SK-N-SH treated with all-trans-retinoic acid at 6 μM for 48 hours (cell line): ENCODE measurements at regions not wholly inside any gene's neighbourhood (a gene's known extent, or its start where the extent isn't known, plus 50 kb on each side); places are given as distances from the start of the nearest gene placed in this dataset.

Experiments used
- ARNTL ChIP-seq: fragments of 450-650 bp; formaldehyde crosslinking; IDR thresholded peaks from 2 replicates; pipeline ENCODE4 v1.5.0; 2020; ENCODE audit warnings: low read depth, mild to moderate bottlenecking, moderate library complexity, borderline replicate concordance
- BACH2 ChIP-seq: fragments of 250-450 bp; sonication (Bioruptor Pico); IDR thresholded peaks from 2 replicates; pipeline ENCODE4 v1.9.0; 2021; ENCODE audit warnings: mild to moderate bottlenecking, borderline replicate concordance
- CREB5 ChIP-seq: fragments of 250-450 bp; sonication (Bioruptor Pico); IDR thresholded peaks from 2 replicates; pipeline ENCODE4 v1.5.1; 2020; ENCODE audit warnings: low read depth, mild to moderate bottlenecking, moderate library complexity
- CSDC2 ChIP-seq: fragments of 250-450 bp; sonication (Bioruptor Pico); IDR thresholded peaks from 2 replicates; pipeline ENCODE4 v1.5.0; 2020; ENCODE audit warnings: mild to moderate bottlenecking, moderate library complexity
- CSRNP3 ChIP-seq: fragments of 250-450 bp; sonication (Bioruptor Pico); IDR thresholded peaks from 2 replicates; pipeline ENCODE4 v1.5.1; 2021; ENCODE audit warnings: mild to moderate bottlenecking, moderate library complexity
- ESRRG ChIP-seq: fragments of 250-450 bp; sonication (Bioruptor Pico); IDR thresholded peaks from 2 replicates; pipeline ENCODE4 v1.6.1; 2021; ENCODE audit warnings: mild to moderate bottlenecking
- OSR1 ChIP-seq: fragments of 250-450 bp; sonication (Bioruptor Pico); IDR thresholded peaks from 2 replicates; pipeline ENCODE4 v1.8.0; 2022; ENCODE audit warnings: moderate library complexity, mild to moderate bottlenecking, inconsistent platforms
- RARB ChIP-seq: fragments of 250-450 bp; sonication (Bioruptor Pico); IDR thresholded peaks from 2 replicates; pipeline ENCODE4 v1.8.0; 2021; ENCODE audit warnings: mild to moderate bottlenecking, moderate library complexity
- TOX ChIP-seq: fragments of 250-450 bp; sonication (Bioruptor Pico); IDR thresholded peaks from 2 replicates; pipeline ENCODE4 v1.8.0; 2021; ENCODE audit warnings: mild to moderate bottlenecking, moderate library complexity, borderline replicate concordance
- TSHZ2 ChIP-seq: fragments of 250-450 bp; sonication (Bioruptor Pico); IDR thresholded peaks from 2 replicates; pipeline ENCODE4 v1.5.0; 2020; ENCODE audit warnings: mild to moderate bottlenecking, moderate library complexity
- ZFP3 ChIP-seq: fragments of 250-450 bp; sonication (Bioruptor Pico); IDR thresholded peaks from 2 replicates; pipeline ENCODE4 v1.5.0; 2020; ENCODE audit warnings: mild to moderate bottlenecking, moderate library complexity
- ZNF565 ChIP-seq: fragments of 450-650 bp; formaldehyde crosslinking; conservative IDR thresholded peaks from 2 replicates; pipeline ENCODE4 v1.5.0; 2020; ENCODE audit warnings: low read depth, mild to moderate bottlenecking, moderate library complexity
- TF ChIP-seq, protein P1 (sequence below): fragments of 250-450 bp; sonication (Bioruptor Pico); IDR thresholded peaks from 2 replicates; pipeline ENCODE4 v1.8.0; 2020; ENCODE audit warnings: mild to moderate bottlenecking, moderate library complexity, borderline replicate concordance
- TF ChIP-seq, protein P2 (sequence below): fragments of 250-450 bp; sonication (Bioruptor Pico); IDR thresholded peaks from 2 replicates; pipeline ENCODE4 v1.8.0; 2021; ENCODE audit warnings: low read depth, mild to moderate bottlenecking, moderate library complexity, borderline replicate concordance

DNA sequence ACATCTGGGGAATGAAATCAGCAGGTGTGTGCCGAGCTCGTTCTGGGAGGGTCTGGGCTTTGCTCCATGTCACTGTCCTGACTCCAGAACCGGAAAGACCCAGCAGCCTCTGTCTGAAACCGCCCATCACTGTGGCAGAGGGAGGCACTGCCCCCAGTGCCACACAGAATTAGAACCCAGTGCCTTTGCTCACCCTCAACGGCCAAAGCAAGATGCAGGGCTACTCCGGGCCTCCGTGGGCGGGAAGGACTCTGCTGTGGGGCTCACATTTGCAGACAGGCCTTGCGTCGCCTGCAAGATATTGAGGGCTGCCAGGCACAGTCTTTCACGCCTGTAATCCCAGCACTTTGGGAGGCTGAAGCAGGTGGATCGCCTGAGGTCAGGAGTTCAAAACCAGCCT, 219.2 kb upstream of the PPP2R2D start:
- TF ChIP-seq, protein P1, sequence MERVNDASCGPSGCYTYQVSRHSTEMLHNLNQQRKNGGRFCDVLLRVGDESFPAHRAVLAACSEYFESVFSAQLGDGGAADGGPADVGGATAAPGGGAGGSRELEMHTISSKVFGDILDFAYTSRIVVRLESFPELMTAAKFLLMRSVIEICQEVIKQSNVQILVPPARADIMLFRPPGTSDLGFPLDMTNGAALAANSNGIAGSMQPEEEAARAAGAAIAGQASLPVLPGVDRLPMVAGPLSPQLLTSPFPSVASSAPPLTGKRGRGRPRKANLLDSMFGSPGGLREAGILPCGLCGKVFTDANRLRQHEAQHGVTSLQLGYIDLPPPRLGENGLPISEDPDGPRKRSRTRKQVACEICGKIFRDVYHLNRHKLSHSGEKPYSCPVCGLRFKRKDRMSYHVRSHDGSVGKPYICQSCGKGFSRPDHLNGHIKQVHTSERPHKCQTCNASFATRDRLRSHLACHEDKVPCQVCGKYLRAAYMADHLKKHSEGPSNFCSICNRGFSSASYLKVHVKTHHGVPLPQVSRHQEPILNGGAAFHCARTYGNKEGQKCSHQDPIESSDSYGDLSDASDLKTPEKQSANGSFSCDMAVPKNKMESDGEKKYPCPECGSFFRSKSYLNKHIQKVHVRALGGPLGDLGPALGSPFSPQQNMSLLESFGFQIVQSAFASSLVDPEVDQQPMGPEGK (CRISPR knock-in tag), result no peak
- no peak for TF ChIP-seq CREB5 (CRISPR knock-in tag)
- TF ChIP-seq RARB (CRISPR knock-in tag), result no peak
- TF ChIP-seq OSR1 (CRISPR knock-in tag), result no peak
- TF ChIP-seq, protein P2, sequence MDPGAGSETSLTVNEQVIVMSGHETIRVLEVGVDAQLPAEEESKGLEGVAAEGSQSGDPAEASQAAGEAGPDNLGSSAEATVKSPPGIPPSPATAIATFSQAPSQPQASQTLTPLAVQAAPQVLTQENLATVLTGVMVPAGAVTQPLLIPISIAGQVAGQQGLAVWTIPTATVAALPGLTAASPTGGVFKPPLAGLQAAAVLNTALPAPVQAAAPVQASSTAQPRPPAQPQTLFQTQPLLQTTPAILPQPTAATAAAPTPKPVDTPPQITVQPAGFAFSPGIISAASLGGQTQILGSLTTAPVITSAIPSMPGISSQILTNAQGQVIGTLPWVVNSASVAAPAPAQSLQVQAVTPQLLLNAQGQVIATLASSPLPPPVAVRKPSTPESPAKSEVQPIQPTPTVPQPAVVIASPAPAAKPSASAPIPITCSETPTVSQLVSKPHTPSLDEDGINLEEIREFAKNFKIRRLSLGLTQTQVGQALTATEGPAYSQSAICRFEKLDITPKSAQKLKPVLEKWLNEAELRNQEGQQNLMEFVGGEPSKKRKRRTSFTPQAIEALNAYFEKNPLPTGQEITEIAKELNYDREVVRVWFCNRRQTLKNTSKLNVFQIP (CRISPR knock-in tag), result no peak
- no peak for TF ChIP-seq ZFP3 (CRISPR knock-in tag)
- no peak for TF ChIP-seq ARNTL (CRISPR knock-in tag)
- TF ChIP-seq TOX (CRISPR knock-in tag), result no peak
- no peak for TF ChIP-seq TSHZ2 (CRISPR knock-in tag)
- TF ChIP-seq BACH2 (CRISPR knock-in tag), result no peak
- no peak for TF ChIP-seq CSRNP3 (CRISPR knock-in tag)
- TF ChIP-seq ZNF565 (CRISPR knock-in tag), result no peak
- TF ChIP-seq ESRRG (CRISPR knock-in tag), result no peak
- TF ChIP-seq CSDC2 (CRISPR knock-in tag), result no peak
